NCI-H1930 (cell line): ENCODE measurements at regions not wholly inside any gene's neighbourhood (a gene's known extent, or its start where the extent isn't known, plus 50 kb on each side); places are given as distances from the start of the nearest gene placed in this dataset.

ENCODE experiments used
- DNase-seq, 2 experiments: peaks; one replicate each; lab custom pipeline; 2025; lab: John Stamatoyannopoulos, UW

DNA sequence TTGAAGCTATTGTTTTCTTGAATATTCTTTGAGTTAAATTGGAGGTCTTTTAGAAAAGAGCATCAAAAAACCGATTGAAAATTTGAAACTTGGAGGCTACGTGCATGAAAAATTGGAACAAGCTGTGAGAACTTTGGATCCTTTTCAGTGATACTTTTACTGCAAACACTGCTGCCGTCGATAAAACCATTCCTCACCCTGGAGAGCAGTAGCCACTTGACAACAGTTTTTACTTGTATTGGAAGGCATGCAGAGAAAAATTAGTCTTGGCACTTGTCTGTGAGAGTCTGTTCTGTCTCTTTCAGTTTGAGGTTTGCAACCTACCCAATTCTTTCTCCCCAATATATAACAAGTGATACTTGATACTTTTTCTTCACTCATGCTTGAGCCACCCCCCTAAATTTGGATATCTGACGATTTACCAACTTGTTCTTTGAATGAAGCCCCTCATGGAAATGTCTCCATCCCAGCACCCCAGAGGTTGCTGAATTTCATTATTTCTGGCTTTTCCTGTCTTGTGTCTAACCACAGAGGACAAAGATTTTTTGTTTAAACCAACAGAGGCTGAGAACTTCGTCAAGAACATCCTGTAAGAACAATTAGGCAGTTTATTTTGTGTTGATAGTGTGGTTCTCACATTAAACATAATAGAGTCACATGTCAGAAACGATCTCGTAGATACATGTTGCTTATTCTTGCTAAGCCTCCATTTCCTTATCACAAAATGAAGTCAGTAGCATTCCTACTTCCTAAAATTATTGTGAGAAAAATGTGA is 307.3 kb upstream of the PLSCR5 start:
- no peak for DNase-seq

- no peak for DNase-seq
Observed at GRCh38 chr3:146903927-146904326, 298.8 kb upstream of the PLSCR5 start.

GRCh38 chr3:146899171-146899570 is 294.0 kb upstream of the PLSCR5 start:
- no peak for DNase-seq

- DNase-seq, result no peak
Observed at GRCh38 chr3:146896711-146897110, 291.6 kb upstream of the PLSCR5 start.

- DNase-seq, result no peak
Observed at GRCh38 chr3:146895026-146895749, 290.0 kb upstream of the PLSCR5 start.

DNA sequence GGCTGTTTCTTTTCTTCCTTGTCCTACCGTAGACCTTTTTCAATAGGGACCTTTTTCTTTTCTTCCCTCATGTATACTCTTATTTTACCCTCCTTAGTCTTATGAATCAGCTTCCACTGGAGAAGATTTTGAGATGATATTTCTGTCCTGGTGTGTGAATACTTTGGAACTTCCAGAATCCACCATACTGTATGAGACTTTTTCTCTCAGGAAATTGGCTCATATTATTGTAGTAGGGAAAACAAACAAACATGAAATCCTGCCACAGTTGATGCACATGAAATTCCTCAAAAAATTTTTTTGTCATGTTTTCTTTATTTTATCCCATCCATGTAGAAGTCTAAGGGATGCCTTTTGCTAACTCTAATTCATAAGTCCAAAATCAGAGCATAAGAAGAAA is 289.3 kb upstream of the PLSCR5 start:
- no peak for DNase-seq

DNA sequence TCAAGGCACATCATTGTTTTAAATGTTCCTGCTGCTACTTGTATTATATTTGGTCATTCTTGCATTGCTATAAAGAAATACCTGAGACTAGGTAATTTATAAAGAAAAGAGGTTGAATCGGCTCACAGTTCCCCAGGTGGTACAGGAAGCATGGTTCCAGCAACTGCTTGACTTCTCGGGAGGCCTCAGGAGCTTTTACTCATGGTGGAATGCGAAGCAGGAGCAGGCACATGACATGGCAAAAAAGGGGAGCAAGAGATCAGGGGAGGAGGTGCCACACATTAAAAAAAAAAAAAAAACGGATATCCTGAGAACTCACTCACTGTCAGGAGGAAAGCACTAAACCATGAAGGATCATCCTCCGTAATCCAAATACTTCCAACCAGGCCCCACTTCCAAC is 286.9 kb upstream of the PLSCR5 start:
- no peak for DNase-seq

- no peak for DNase-seq
Observed at GRCh38 chr3:146889626-146890025, 284.5 kb upstream of the PLSCR5 start.

DNA sequence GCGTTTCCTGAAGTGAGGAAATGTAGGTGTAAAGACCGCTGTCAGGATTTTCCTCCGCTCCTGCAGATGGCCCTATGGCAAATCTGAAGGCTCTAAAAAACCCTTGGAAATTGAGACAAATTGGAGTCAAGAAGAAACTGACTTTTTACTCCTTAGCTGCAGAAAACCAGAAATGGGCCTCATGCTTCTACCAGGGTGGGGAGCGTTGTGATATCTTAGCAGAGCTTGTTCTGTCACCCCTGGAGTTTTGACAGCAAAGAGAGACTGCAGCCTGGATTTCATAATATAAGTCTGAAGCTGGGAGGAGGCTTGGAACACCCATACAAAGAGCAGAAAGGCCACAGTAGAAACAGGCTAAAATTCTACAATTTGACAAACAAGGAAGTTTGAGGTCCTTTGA is 283.0 kb upstream of the PLSCR5 start:
- no peak for DNase-seq

DNA sequence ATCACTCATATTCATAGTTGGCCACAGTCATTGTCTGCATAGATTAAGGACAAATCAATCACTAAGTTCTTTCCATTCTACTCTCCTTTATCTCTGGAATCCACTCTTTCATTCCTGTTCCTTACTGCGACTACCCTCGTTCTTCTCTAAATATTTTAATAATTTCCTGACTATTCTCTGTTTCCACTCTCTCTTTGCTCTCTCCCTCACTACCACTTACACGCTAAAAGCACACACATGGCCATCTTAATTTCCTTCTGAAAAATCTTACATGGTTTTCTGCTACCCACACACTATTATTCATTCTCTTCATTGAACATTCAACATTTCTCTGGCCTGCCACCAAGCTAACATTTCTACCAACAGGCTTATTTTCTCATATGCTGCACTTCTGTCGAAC is 279.6 kb upstream of the PLSCR5 start:
- no peak for DNase-seq

GRCh38 chr3:146884296-146884695 is 279.1 kb upstream of the PLSCR5 start:
- DNase-seq, result no peak

- no peak for DNase-seq
Observed at GRCh38 chr3:146883288-146883687, 278.1 kb upstream of the PLSCR5 start.

DNA sequence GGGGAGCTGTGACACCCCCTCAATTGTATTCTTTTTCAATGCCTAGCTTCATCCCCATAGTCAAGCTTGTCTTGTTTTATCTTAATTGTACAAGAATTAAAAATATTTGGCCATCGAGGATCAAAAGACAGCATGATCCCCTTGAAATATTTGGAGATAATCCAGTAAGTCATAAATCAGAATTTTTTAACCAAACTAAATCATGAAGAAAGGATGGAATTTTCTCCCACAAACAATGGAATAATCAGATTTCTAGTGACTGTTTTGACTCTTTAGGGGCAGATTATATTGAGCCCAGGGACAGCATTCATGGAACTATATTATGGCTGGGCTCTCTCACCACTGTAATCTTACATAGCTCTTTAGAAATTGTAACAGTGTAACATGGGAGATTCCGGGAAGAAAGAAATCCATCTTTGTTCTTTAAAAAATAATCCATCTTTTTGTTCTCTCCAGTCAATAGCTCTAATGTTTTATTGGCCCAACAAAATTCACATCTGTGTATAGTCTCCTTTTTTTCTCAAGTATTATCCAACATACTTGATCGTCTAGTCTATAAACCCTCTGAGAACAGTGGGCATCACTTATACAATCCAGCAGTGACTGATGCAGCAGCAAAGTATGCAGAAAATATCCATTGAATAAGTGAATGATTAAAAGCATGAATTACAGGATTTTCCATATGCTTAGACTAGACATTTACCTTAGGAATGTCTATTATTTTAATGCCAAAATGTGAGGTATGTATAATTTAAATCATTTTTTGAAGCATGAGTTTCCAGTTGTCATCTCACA is 277.0 kb upstream of the PLSCR5 start:
- DNase-seq, result no peak

- no peak for DNase-seq
Observed at GRCh38 chr3:146881356-146881755, 276.2 kb upstream of the PLSCR5 start.

GRCh38 chr3:146873748-146874147 is 268.6 kb upstream of the PLSCR5 start:
- no peak for DNase-seq

DNA sequence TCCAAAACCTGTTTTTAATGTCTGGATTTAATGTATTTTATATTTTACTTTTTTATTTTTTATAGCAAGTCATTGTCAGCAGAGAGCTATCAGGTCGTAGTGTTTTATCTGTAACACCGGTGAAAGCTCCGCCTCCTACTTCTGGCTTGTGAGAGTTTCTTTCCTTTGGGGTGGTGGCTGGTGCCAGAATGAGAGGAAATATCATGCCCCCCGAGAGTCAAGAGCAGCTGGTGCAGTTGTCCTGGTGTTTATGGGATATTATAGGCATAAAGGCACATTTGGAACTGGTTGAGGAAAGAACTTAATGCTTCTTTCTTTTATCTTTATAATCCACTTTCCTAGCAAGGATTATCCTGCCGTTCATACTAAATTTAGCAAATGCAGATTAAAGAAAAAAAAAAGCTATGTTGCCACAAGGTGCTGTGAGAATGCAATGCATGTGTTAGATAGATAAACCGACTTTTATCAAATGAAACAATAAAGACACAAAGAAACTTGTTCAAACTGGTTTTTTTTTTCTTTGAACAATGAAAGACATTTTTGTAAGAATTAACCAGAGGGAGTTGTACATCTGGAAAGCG is 260.1 kb upstream of the PLSCR5 start:
- DNase-seq, result no peak

- no peak for DNase-seq
Observed at GRCh38 chr3:146861262-146861661, 256.1 kb upstream of the PLSCR5 start.

DNA sequence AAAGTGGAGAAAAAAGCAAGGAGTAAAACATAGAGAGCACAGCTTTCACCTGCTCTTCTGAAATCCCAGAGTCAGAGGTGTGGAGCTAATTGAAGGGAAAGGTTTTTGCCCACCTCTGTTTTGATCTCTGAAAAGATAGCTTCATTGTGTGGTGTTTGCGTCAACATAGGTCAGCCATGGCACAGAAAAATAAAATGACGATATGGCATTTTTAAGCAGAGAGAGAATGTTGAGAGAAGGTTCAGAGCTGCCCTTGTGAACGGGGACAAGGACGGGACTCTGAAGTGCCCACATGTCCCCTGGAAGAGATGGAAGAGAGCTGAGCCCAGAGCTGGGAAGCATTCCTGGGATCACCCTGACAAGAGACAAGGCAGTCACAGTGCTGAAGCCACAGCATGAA is 249.4 kb upstream of the PLSCR5 start:
- DNase-seq, result no peak

- DNase-seq, result no peak
Observed at GRCh38 chr3:146851665-146852064, 246.5 kb upstream of the PLSCR5 start.

DNA sequence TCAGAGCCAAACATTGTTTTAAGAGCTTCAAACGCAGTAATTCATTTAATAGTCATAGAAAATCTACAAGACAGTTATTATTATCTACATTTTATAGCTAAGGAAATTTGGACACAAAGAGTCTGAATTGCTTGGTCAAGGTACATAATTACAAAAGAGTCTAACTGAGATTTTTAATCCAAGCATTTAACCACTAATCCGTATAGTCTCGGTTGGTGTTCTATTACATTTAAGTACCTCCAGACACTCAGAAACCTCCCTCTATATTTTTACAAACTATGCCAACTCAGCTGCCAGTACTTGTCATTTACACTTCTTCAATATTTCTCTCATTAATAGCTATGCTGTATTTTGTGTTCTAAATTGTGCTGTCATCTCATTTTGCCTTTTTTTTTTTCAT is 240.2 kb upstream of the PLSCR5 start:
- DNase-seq, result no peak

- no peak for DNase-seq
Observed at GRCh38 chr3:146843476-146843875, 238.3 kb upstream of the PLSCR5 start.

- no peak for DNase-seq
Observed at GRCh38 chr3:146839727-146840375, 234.7 kb upstream of the PLSCR5 start.
